GM23248 (cell line): ENCODE measurements at regions not wholly inside any gene's neighbourhood (a gene's known extent, or its start where the extent isn't known, plus 50 kb on each side); places are given as distances from the start of the nearest gene placed in this dataset.

Source experiments
- DNase-seq: peaks from one replicate; pipeline ENCODE4 v3.0.0-alpha.2; 2015
- H2AFZ ChIP-seq: fragments of 200-600 bp; sonication (generic); 2 replicates; pipeline ENCODE4 v1.6.1; 2016; ENCODE audit warnings: antibody characterized with exemption
- H3F3A ChIP-seq: fragments of 200-600 bp; sonication (generic); 2 replicates; pipeline ENCODE4 v1.6.1; 2016; ENCODE audit warnings: mild to moderate bottlenecking, antibody characterized with exemption, mixed run types; ENCODE audit not compliant: insufficient read depth
- H3K27ac ChIP-seq: fragments of 200-600 bp; sonication (generic); 2 replicates; pipeline ENCODE4 v1.5.1; 2016; ENCODE audit warnings: mild to moderate bottlenecking
- H3K27me3 ChIP-seq: fragments of 200-600 bp; sonication (generic); replicated peaks from 2 replicates; pipeline ENCODE4 v1.6.1; 2016; ENCODE audit warnings: mild to moderate bottlenecking; ENCODE audit not compliant: insufficient read depth
- H3K36me3 ChIP-seq: fragments of 200-600 bp; sonication (generic); 2 replicates; pipeline ENCODE4 v1.6.1; 2016; ENCODE audit warnings: low read depth, mild to moderate bottlenecking
- H3K4me1 ChIP-seq: fragments of 200-600 bp; sonication (generic); 2 replicates; pipeline ENCODE4 v1.6.1; 2016; ENCODE audit warnings: mild to moderate bottlenecking; ENCODE audit not compliant: insufficient read depth
- H3K4me2 ChIP-seq: fragments of 200-600 bp; sonication (generic); one replicate; pipeline ENCODE4 v1.6.1; 2016; ENCODE audit warnings: mild to moderate bottlenecking; ENCODE audit not compliant: unreplicated experiment
- H3K4me3 ChIP-seq: fragments of 200-600 bp; sonication (generic); 2 replicates; pipeline ENCODE4 v1.5.1; 2016; ENCODE audit warnings: mild to moderate bottlenecking
- H3K79me2 ChIP-seq: fragments of 200-600 bp; sonication (generic); 2 replicates; pipeline ENCODE4 v1.6.1; 2016; ENCODE audit warnings: mild to moderate bottlenecking; ENCODE audit not compliant: insufficient read depth
- H3K9ac ChIP-seq: fragments of 200-600 bp; sonication (generic); 2 replicates; pipeline ENCODE4 v1.6.1; 2016; ENCODE audit warnings: mild to moderate bottlenecking
- H3K9me2 ChIP-seq: fragments of 200-600 bp; sonication (generic); 2 replicates; pipeline ENCODE4 v1.6.1; 2016; ENCODE audit warnings: mixed run types, mild to moderate bottlenecking, moderate library complexity; ENCODE audit not compliant: insufficient read depth
- H3K9me3 ChIP-seq: fragments of 200-600 bp; sonication (generic); one replicate; pipeline ENCODE4 v1.6.1; 2017; ENCODE audit warnings: low read depth
- H4K20me1 ChIP-seq: fragments of 200-600 bp; sonication (generic); 2 replicates; pipeline ENCODE4 v1.6.0; 2016; ENCODE audit not compliant: insufficient read depth
- EZH2 ChIP-seq: fragments of 200-600 bp; sonication (generic); IDR thresholded peaks from 2 replicates; pipeline ENCODE4 v1.6.1; 2018; ENCODE audit warnings: antibody characterized with exemption, mild to moderate bottlenecking; ENCODE audit not compliant: insufficient read depth, poor library complexity, severe bottlenecking
- EZH2phosphoT487 ChIP-seq: fragments of 200-600 bp; sonication (generic); IDR thresholded peaks from 2 replicates; pipeline ENCODE4 v1.6.1; 2018; ENCODE audit warnings: antibody characterized with exemption, moderate library complexity, mild to moderate bottlenecking, low read depth; ENCODE audit not compliant: insufficient read depth
- WGBS, 2 experiments: methylation state at CpG; one replicate each; pipeline ENCODE4 v1.1.6; 2015 to 2017; ENCODE audit warnings: low lambda C conversion rate in 2 of 2, low coverage in 1 of 2; ENCODE audit errors: missing lambda C conversion rate in 2 of 2; 5-methylcytosine and 5-hydroxymethylcytosine counted together
- in situ Hi-C: fragments of 300-500 bp; cut with MboI; formaldehyde crosslinking; loops from 2 replicates; pipeline ENCODE4 v1.15.0; 2020

DNA sequence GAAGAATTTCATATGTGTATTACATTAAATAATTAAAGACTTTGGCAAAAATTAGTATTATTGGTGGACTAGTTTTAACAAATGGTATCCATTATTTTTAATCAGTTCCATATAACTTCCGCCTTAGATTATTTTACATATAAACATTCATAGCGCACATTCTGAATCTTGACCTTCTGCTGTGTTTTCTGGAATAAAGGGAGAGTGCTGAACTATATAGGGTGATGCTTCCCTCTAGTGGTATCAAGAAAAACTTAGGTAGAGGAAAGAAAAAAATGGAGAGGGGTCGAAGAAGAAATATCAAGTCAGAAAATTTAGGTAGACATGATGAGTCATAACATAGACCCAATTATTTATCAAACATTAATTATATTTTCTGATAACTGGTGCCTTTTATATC is 155.6 kb upstream of the PACRGL start:
- H3K4me3 ChIP-seq, result no peak overlapping the region
- H4K20me1 ChIP-seq, result no peaks in the 10 kb centered on the region
- no peaks in the 10 kb centered on the region for H3K27me3 ChIP-seq
- H3K9me2 ChIP-seq, result no peaks in the 10 kb centered on the region
- no peak overlapping the region for H3K27ac ChIP-seq
- DNase-seq, result peak; percentile 72
- no peak overlapping the region for H2AFZ ChIP-seq
- H3K9me3 ChIP-seq, result no peaks in the 10 kb centered on the region
- peaks cover 9% of the 10 kb centered on the region for H3K4me1 ChIP-seq
- H3F3A ChIP-seq, result peaks cover 18% of the 10 kb centered on the region; the same call in 1 of the 2 replicates
- in situ Hi-C loops, result no loop called here
- H3K79me2 ChIP-seq, result no peaks in the 10 kb centered on the region
- peaks cover 20% of the 10 kb centered on the region; the same call in 1 of the 2 replicates for H3K36me3 ChIP-seq
- H3K9ac ChIP-seq, result no peak overlapping the region
- no peak overlapping the region for H3K4me2 ChIP-seq
- no peak for TF ChIP-seq EZH2
- TF ChIP-seq EZH2phosphoT487, result no peak
- WGBS, 2 experiments, result 27 to 33% methylated on average over 3 of the region's 3 CpGs

DNA sequence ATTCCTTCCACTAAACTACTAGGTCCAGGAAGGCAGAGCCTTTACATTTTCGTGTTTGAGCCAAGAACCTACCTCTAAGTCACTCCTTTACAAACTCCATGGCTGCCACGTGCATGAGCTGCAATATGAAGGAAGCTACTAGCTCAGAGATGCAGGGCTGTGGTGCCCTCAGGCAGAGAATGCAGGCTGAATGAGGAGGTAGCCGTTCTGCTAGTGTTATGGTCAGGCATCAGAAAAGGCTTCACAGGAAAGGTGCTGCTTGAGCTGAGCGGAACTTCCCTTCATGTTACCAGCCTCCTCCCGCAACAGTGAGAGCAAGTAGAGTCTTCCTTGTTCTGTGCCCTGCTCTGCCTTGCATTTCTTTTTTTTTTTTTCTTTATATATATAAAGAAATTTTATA is 148.3 kb upstream of the PACRGL start:
- Histone ChIP-seq H4K20me1 (no peaks in the 10 kb centered on the region), H3K79me2 (no peaks in the 10 kb centered on the region), H3K4me2 (no peak overlapping the region), H3K4me1 (no peaks in the 10 kb centered on the region), H3K36me3 (peaks cover 45% of the 10 kb centered on the region; the same call in 1 of the 2 replicates), H3F3A (0 out of 2 replicates have a peak, but pooled peaks cover 8% of the 10 kb centered on the region), H2AFZ (no peak overlapping the region), H3K9ac (no peak overlapping the region), H3K27me3 (no peaks in the 10 kb centered on the region), H3K27ac (no peak overlapping the region), H3K9me2 (no peaks in the 10 kb centered on the region), H3K4me3 (no peak overlapping the region), H3K9me3 (no peaks in the 10 kb centered on the region)
- no peak for DNase-seq
- no peak for TF ChIP-seq EZH2
- no peak for TF ChIP-seq EZH2phosphoT487
- in situ Hi-C loops, result no loop called here
- WGBS, 2 experiments, result 92 to 94% methylated on average over 5 of the region's 5 CpGs

DNA sequence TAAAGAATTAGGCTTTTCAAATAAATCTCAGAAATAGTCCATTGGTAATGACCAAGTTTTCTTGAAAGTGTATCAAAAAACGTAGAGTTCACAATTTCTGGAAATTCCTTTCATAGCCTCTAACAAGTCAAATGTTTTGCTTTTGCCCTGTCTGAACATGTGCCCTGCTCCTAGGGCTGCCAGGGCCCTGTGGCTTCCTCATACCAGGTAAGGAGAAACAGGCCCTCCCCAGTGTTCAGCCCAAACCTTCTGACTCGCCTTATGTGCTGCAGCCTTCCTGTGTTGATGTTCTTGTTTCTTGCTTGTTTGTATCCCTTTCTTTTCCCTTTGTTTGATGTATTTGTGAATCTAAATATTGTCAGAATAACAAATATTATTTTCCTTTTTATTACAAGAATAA is 146.1 kb upstream of the PACRGL start:
- in situ Hi-C loops, result no loop called here
- H4K20me1 ChIP-seq, result no peaks in the 10 kb centered on the region
- H3K9me2 ChIP-seq, result no peaks in the 10 kb centered on the region
- H3F3A ChIP-seq, result 0 out of 2 replicates have a peak, but pooled peaks cover 8% of the 10 kb centered on the region
- H2AFZ ChIP-seq, result no peak overlapping the region
- WGBS, 2 experiments, result 91 to 97% methylated on average over 2 of the region's 2 CpGs
- H3K27ac ChIP-seq, result no peak overlapping the region
- DNase-seq, result no peak
- no peaks in the 10 kb centered on the region for H3K27me3 ChIP-seq
- no peaks in the 10 kb centered on the region for H3K79me2 ChIP-seq
- H3K36me3 ChIP-seq, result peaks cover 45% of the 10 kb centered on the region; the same call in 1 of the 2 replicates
- H3K4me3 ChIP-seq, result no peak overlapping the region
- TF ChIP-seq EZH2, result no peak
- TF ChIP-seq EZH2phosphoT487, result no peak
- H3K4me2 ChIP-seq, result no peak overlapping the region
- no peaks in the 10 kb centered on the region for H3K9me3 ChIP-seq
- H3K9ac ChIP-seq, result no peak overlapping the region
- no peaks in the 10 kb centered on the region for H3K4me1 ChIP-seq

DNA sequence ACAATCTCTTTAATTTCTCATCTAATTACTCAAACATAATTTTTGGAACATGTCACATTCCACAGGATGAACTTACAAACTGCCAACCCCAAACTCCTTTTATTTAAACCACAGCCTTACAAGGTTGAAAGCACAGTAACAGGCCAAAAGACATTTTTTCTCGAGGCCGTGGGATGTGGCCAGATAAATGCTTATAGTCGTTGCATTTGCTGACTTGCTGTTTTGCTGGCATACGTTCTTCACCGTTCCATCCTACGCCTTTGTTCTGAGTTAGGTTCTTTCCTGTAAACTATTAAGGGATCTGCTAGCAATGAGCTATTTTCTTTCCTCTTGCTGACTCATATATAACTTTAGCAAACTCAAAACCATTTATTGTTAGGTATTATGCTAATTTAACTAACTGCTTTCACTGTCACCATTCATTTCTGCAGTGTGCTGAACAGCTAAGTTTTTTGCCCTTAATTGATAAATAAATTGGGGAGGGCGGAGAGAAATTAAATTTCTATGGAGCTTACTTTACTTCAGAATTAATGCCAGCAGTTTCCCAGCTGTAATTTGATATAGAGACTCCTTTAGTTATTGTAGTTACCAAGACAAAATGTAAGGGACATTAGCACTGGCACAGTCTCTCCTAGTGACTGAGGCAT is 135.1 kb upstream of the PACRGL start:
- in situ Hi-C loops, result no loop called here
- Histone ChIP-seq H3F3A (peaks cover 20% of the 10 kb centered on the region; the same call in 1 of the 2 replicates), H3K27me3 (no peaks in the 10 kb centered on the region), H3K4me3 (no peak overlapping the region), H3K9ac (no peak overlapping the region), H2AFZ (no peak overlapping the region), H3K4me1 (no peaks in the 10 kb centered on the region), H3K36me3 (peaks cover 24% of the 10 kb centered on the region), H3K4me2 (no peak overlapping the region), H4K20me1 (no peaks in the 10 kb centered on the region), H3K9me2 (no peaks in the 10 kb centered on the region), H3K9me3 (no peaks in the 10 kb centered on the region), H3K79me2 (no peaks in the 10 kb centered on the region), H3K27ac (no peak overlapping the region)
- 56 to 63% methylated on average over 7 of the region's 7 CpGs for WGBS, 2 experiments
- TF ChIP-seq EZH2phosphoT487 (no peak), EZH2 (no peak)
- no peak for DNase-seq
